ENCODE measurements at regions not wholly inside any gene's neighbourhood (a gene's known extent, or its start where the extent isn't known, plus 50 kb on each side); places are given as distances from the start of the nearest gene placed in this dataset.
"Not testable (repeated sequence)": the region's sequence is repeated elsewhere in the genome, so short reads cannot be mapped to it uniquely, and the experiment has no call there.

GRCh38 chr1:146781235-146781634, 156.9 kb upstream of the NBPF12 start:
- TF ChIP-seq, protein P1, sequence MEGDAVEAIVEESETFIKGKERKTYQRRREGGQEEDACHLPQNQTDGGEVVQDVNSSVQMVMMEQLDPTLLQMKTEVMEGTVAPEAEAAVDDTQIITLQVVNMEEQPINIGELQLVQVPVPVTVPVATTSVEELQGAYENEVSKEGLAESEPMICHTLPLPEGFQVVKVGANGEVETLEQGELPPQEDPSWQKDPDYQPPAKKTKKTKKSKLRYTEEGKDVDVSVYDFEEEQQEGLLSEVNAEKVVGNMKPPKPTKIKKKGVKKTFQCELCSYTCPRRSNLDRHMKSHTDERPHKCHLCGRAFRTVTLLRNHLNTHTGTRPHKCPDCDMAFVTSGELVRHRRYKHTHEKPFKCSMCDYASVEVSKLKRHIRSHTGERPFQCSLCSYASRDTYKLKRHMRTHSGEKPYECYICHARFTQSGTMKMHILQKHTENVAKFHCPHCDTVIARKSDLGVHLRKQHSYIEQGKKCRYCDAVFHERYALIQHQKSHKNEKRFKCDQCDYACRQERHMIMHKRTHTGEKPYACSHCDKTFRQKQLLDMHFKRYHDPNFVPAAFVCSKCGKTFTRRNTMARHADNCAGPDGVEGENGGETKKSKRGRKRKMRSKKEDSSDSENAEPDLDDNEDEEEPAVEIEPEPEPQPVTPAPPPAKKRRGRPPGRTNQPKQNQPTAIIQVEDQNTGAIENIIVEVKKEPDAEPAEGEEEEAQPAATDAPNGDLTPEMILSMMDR (IDR thresholded peaks at IDR 0.05), result not testable (repeated sequence)
- TF ChIP-seq ZFX (IDR thresholded peaks at IDR 0.05; ENCODE audit: borderline replicate concordance), result not testable (repeated sequence)
